ENCODE measurements at regions not wholly inside any gene's neighbourhood (a gene's known extent, or its start where the extent isn't known, plus 50 kb on each side); places are given as distances from the start of the nearest gene placed in this dataset.

DNA sequence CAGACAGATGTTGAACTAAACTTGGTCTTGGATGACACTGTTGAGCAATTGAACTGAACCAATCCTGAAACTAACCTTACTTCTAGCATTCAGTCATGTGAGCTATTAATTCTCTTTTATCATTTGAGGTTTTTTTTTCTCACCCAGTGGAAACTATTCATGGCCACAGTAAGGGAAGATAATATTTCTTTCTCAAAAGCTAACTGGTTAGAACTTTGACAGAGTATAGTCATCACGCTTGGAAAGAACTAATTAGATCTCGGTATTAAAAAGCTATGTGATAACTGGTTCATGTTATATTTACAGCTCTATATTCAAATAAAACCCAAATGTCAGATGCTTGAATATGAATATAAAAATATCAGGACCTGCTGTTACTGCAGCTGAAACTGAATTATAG, 89.5 kb downstream of the OTUD1 start:
- ChIA-PET CTCF (no interaction called here), POLR2A (no interaction called here)
- Histone ChIP-seq H3K27me3 (ENCODE audit: control insufficient read depth, insufficient read depth, low read length) (no peaks in the 10 kb centered on the region), H3K4me3 (ENCODE audit: low read depth in 2 of 2, low read length in 2 of 2) (no peak overlapping the region), H3K27ac (ENCODE audit: low read length) (no peak overlapping the region), H3K9me3 (ENCODE audit: control insufficient read depth, insufficient read depth, low read depth, low read length) (no peaks in the 10 kb centered on the region), H3K4me1 (ENCODE audit: control insufficient read depth, insufficient read depth, low read length) (no peaks in the 10 kb centered on the region), H3K36me3 (ENCODE audit: control insufficient read depth, insufficient read depth, low read length) (no peaks in the 10 kb centered on the region)
- in situ Hi-C loops (cut with HindIII; ENCODE audit: low pct_unique_long_range_greater_than_20kb, low sequenced_read_pairs) (no loop called here), intact Hi-C loops (cut with micrococcal nuclease; ENCODE audit: unreplicated experiment) (no loop called here)
- DNase-seq (ENCODE audit: low read depth, low spot score): no peak
- TF ChIP-seq TCF7L2 (IDR thresholded peaks at IDR 0.05; ENCODE audit: low read depth, low read length) (no peak), POLR2AphosphoS5 (IDR thresholded peaks at IDR 0.05; ENCODE audit: low read depth, low read length) (no peak)
- TF ChIP-seq, protein P1, sequence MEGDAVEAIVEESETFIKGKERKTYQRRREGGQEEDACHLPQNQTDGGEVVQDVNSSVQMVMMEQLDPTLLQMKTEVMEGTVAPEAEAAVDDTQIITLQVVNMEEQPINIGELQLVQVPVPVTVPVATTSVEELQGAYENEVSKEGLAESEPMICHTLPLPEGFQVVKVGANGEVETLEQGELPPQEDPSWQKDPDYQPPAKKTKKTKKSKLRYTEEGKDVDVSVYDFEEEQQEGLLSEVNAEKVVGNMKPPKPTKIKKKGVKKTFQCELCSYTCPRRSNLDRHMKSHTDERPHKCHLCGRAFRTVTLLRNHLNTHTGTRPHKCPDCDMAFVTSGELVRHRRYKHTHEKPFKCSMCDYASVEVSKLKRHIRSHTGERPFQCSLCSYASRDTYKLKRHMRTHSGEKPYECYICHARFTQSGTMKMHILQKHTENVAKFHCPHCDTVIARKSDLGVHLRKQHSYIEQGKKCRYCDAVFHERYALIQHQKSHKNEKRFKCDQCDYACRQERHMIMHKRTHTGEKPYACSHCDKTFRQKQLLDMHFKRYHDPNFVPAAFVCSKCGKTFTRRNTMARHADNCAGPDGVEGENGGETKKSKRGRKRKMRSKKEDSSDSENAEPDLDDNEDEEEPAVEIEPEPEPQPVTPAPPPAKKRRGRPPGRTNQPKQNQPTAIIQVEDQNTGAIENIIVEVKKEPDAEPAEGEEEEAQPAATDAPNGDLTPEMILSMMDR (IDR thresholded peaks at IDR 0.05): no peak
- BruUV-seq (replicated peaks): no TSS peak
- no peak for ATAC-seq

DNA sequence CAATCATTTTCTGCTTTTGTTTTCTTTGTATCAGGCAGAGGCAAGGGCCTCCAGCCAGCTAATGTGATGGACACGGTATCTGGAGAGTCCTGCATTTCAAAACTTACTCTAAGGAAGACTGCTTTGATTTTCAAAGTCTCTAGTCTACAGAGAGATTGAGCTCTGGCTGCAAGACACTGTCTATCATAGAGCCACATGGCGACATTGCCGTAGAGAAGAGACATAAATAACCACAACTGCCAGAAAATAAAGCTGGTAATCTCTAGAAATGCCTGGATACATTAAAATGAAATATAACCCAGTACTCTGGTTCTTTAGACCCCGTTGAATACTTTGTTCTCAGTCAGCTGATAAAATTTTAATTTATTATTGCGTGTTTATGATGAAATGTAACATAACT, 90.8 kb downstream of the OTUD1 start:
- POLR2A ChIA-PET: no interaction called here
- Histone ChIP-seq H3K27ac (ENCODE audit: low read length) (no peak overlapping the region), H3K4me1 (ENCODE audit: control insufficient read depth, insufficient read depth, low read length) (no peaks in the 10 kb centered on the region), H3K27me3 (ENCODE audit: control insufficient read depth, insufficient read depth, low read length) (no peaks in the 10 kb centered on the region), H3K9me3 (ENCODE audit: control insufficient read depth, insufficient read depth, low read depth, low read length) (no peaks in the 10 kb centered on the region), H3K4me3 (ENCODE audit: low read depth in 2 of 2, low read length in 2 of 2) (no peak overlapping the region), H3K36me3 (ENCODE audit: control insufficient read depth, insufficient read depth, low read length) (no peaks in the 10 kb centered on the region)
- no peak for TF ChIP-seq POLR2AphosphoS5 (IDR thresholded peaks at IDR 0.05; ENCODE audit: low read depth, low read length)
- no peak for TF ChIP-seq SIN3A (IDR thresholded peaks at IDR 0.05; ENCODE audit: borderline replicate concordance, insufficient read depth, low read depth, low read length)
- no peak for TF ChIP-seq TCF7L2 (IDR thresholded peaks at IDR 0.05; ENCODE audit: low read depth, low read length)
- TF ChIP-seq, protein P1 (IDR thresholded peaks at IDR 0.05): no peak; the same call in 1 of the 2 replicates
- TF ChIP-seq, protein P2, sequence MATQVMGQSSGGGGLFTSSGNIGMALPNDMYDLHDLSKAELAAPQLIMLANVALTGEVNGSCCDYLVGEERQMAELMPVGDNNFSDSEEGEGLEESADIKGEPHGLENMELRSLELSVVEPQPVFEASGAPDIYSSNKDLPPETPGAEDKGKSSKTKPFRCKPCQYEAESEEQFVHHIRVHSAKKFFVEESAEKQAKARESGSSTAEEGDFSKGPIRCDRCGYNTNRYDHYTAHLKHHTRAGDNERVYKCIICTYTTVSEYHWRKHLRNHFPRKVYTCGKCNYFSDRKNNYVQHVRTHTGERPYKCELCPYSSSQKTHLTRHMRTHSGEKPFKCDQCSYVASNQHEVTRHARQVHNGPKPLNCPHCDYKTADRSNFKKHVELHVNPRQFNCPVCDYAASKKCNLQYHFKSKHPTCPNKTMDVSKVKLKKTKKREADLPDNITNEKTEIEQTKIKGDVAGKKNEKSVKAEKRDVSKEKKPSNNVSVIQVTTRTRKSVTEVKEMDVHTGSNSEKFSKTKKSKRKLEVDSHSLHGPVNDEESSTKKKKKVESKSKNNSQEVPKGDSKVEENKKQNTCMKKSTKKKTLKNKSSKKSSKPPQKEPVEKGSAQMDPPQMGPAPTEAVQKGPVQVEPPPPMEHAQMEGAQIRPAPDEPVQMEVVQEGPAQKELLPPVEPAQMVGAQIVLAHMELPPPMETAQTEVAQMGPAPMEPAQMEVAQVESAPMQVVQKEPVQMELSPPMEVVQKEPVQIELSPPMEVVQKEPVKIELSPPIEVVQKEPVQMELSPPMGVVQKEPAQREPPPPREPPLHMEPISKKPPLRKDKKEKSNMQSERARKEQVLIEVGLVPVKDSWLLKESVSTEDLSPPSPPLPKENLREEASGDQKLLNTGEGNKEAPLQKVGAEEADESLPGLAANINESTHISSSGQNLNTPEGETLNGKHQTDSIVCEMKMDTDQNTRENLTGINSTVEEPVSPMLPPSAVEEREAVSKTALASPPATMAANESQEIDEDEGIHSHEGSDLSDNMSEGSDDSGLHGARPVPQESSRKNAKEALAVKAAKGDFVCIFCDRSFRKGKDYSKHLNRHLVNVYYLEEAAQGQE (IDR thresholded peaks at IDR 0.05; ENCODE audit: insufficient read depth in 1 of 2, low read depth in 2 of 2, low read length in 1 of 2): no peak
- CTCF ChIA-PET: no interaction called here
- in situ Hi-C loops (cut with HindIII; ENCODE audit: low pct_unique_long_range_greater_than_20kb, low sequenced_read_pairs): no loop called here
- intact Hi-C loops (cut with micrococcal nuclease; ENCODE audit: unreplicated experiment): loop anchor here (10.0 kb wide), 1 partner anchor 175 kb away; no protein-coding TSS in a partner anchor
- no peak for DNase-seq (ENCODE audit: low read depth, low spot score)
- no TSS peak for BruUV-seq (replicated peaks)
- no peak for ATAC-seq
